ENCODE measurements at regions not wholly inside any gene's neighbourhood (a gene's known extent, or its start where the extent isn't known, plus 50 kb on each side); places are given as distances from the start of the nearest gene placed in this dataset.

DNA sequence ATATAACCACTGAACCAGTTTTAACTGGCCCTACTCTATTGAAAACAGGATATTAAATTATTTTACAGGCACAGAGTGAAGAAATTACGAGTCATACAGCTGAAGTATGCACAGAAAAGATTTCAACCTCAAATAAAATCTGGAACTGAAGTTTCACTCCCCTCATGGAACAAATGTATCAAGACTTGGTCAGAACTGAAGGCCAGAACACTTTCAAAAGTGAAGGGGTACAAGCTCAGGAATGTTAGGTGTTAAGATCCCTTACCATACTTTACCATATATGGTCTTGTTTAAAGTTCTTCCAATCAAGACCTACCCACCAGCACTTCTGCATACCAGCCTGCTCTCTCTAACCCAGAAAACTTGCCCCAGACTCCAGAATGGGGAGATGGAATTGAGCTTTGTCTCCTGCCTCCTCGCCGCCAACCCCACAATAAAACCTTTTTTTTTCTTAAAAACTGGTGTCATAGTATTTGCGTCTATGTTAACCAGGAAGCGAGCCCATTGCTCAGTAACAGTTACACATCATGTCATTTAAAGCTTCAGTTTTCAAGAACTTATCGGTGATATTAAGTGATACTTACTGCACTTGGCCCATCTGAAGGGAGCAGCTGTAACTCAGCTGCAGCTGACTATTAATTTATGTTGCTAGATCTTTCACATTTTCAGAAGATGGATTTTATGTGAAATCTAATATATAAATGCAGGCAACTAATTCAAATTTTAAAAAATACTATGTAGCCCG, 59.9 kb downstream of the OXSM start:
- TF ChIP-seq, protein P1, sequence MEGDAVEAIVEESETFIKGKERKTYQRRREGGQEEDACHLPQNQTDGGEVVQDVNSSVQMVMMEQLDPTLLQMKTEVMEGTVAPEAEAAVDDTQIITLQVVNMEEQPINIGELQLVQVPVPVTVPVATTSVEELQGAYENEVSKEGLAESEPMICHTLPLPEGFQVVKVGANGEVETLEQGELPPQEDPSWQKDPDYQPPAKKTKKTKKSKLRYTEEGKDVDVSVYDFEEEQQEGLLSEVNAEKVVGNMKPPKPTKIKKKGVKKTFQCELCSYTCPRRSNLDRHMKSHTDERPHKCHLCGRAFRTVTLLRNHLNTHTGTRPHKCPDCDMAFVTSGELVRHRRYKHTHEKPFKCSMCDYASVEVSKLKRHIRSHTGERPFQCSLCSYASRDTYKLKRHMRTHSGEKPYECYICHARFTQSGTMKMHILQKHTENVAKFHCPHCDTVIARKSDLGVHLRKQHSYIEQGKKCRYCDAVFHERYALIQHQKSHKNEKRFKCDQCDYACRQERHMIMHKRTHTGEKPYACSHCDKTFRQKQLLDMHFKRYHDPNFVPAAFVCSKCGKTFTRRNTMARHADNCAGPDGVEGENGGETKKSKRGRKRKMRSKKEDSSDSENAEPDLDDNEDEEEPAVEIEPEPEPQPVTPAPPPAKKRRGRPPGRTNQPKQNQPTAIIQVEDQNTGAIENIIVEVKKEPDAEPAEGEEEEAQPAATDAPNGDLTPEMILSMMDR (IDR thresholded peaks at IDR 0.05; ENCODE audit: low read depth, low read length), result no peak
- no peak for TF ChIP-seq POLR2A (IDR thresholded peaks at IDR 0.05; ENCODE audit: extremely low read depth, insufficient read length)
- no peak for TF ChIP-seq MYC (IDR thresholded peaks at IDR 0.05; ENCODE audit: low read depth, low read length)
- TF ChIP-seq, protein P2, sequence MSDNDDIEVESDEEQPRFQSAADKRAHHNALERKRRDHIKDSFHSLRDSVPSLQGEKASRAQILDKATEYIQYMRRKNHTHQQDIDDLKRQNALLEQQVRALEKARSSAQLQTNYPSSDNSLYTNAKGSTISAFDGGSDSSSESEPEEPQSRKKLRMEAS (IDR thresholded peaks at IDR 0.05; ENCODE audit: low read depth, low read length), result no peak
